GM12872 (cell line): ENCODE measurements at regions not wholly inside any gene's neighbourhood (a gene's known extent, or its start where the extent isn't known, plus 50 kb on each side); places are given as distances from the start of the nearest gene placed in this dataset.

Experiments
- TF ChIP-seq, protein P1 (sequence below): IDR thresholded peaks from 3 replicates; pipeline ENCODE4 v1.5.1; 2011; ENCODE audit warnings: low read depth, mild to moderate bottlenecking, low read length, moderate library complexity; ENCODE audit not compliant: insufficient read depth

DNA sequence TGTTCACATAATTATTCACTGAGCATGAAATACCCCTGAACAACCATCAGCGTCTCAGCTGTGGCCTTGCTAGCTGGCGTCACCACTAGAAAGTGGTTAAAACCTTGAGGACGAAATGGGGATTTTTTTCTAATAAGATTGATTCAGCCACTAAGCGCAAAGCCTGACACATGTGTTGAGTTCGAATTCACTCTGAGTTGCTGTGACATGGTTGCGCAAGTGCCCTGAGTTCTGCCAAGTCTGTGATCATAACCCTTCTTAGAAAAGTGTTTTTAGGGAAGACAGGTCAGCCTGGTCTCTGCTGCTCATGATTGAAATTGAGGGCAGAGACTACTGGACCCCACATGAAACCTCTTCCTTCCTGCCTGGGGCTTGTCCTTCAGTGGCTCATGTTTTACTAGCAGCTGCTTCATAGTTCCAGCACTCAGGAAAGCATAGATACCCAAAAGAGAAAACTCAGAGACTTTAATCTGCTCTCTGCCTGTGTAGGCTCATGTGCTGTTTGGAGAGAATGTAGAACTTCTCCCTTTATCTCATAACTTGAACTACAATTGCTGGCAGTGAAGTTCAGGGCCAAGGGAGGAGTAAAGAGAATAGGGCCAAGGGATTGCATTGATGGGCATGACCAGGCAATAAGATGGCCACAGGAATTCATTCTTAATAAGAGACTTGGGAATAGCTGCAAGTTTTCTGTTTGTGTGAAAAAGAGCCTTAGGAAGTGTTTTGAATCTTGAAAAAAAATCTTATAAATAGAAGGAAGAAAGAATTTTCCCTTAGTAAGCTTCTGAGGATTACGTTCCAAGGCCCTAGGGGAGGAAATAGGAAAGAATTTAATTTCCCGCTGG lies 66.8 kb upstream of the CXCL14 start:
- TF ChIP-seq, protein P1, sequence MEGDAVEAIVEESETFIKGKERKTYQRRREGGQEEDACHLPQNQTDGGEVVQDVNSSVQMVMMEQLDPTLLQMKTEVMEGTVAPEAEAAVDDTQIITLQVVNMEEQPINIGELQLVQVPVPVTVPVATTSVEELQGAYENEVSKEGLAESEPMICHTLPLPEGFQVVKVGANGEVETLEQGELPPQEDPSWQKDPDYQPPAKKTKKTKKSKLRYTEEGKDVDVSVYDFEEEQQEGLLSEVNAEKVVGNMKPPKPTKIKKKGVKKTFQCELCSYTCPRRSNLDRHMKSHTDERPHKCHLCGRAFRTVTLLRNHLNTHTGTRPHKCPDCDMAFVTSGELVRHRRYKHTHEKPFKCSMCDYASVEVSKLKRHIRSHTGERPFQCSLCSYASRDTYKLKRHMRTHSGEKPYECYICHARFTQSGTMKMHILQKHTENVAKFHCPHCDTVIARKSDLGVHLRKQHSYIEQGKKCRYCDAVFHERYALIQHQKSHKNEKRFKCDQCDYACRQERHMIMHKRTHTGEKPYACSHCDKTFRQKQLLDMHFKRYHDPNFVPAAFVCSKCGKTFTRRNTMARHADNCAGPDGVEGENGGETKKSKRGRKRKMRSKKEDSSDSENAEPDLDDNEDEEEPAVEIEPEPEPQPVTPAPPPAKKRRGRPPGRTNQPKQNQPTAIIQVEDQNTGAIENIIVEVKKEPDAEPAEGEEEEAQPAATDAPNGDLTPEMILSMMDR = no peak

DNA sequence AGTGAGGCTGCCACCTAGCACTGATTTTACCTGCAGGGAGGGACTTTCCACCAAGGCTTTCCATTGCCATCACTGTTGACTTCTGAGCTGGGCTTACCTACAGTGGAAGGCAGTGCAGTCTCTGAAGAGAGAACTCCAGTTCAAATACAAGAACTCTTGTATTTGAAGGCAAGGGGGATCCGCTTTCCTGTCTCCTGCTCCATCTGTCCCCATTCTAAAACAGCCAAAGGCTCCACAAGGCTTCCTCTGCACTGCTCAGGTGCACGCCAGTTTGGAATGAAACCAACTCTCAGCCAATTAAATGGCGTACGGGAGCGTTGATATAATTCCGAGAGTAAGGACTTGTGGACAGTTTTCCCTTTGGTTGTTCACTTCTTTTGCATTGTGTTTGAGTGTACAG lies 66.0 kb upstream of the CXCL14 start:
- TF ChIP-seq, protein P1 = no peak

DNA sequence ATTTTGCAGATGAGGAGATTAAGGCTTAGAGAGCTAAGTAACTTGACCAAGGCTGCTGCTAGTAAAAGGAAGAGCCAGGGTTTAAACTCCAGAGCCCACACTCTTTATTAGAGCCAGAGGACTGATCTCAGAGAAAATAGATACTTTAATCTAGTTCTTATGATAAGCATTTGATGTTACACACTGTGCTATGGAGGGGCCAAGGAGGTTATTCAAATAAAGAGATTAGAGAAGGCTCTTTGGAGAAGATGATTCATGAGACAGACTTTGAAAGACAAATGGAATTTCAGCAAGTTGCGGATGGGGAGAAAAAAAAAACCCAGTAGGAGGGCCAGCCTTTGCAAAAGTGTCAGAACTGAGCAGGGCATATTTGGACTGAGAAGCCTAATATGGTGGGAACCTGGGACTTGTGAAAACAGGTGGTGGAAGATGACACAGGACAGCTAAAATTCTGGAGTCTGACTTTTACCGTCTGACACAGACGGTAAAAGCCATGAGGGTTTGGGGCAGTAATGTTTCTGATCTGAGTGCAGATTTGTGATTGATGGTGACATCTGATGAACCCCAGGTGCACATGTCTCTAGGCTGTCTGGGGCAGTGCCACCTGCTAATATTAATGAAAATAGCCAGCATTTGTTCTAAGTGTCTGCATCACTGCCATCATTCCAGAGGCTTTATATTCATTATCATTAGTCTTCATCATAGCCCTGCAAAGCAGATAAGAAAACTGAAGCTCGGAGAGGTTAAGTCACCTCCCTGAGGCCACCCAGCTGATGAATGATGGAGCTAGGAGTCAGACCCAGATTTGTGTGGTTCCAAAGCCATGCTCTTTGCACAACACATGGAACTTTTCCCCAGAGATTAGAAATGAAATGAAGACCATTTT lies 65.3 kb upstream of the CXCL14 start:
- TF ChIP-seq, protein P1 = no peak

DNA sequence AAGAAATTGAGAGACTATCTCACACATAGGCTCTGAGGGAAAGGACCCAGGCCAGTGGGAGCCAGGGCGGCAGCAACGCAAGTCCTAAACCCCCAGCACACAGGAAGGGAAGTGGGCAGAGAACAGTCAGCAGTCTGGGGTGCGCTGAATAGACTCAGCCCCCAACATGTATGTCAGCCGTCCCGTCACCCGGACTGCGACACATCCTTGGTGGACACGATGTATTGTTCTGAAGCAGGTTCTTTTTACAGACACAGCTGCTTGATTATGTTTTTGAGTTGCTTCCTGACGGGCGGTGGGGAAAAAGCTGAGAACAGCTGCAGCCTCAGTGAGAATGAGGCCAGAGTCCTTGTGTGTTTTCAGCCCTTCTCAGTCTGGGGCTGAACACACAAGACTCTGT lies 64.1 kb upstream of the CXCL14 start:
- TF ChIP-seq, protein P1 = no peak

DNA sequence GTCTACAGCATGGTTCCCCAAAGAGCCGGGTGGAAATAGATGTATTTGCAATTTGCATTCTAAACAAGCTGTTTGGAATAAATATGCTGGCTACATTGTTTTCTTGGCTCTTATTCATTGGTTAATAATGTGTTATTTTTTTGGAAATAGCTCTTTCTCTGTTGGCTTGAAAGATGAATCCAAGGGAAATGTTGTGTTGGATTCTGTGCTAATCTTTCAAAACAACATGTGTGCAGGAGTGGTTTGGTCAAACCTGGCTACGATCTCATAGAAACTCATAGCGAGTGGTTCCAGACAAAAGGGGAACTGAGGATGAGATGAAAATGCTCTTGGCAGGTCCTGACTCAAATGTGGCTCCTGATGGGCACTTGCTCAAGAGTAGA lies 63.7 kb upstream of the CXCL14 start:
- TF ChIP-seq, protein P1 = no peak

DNA sequence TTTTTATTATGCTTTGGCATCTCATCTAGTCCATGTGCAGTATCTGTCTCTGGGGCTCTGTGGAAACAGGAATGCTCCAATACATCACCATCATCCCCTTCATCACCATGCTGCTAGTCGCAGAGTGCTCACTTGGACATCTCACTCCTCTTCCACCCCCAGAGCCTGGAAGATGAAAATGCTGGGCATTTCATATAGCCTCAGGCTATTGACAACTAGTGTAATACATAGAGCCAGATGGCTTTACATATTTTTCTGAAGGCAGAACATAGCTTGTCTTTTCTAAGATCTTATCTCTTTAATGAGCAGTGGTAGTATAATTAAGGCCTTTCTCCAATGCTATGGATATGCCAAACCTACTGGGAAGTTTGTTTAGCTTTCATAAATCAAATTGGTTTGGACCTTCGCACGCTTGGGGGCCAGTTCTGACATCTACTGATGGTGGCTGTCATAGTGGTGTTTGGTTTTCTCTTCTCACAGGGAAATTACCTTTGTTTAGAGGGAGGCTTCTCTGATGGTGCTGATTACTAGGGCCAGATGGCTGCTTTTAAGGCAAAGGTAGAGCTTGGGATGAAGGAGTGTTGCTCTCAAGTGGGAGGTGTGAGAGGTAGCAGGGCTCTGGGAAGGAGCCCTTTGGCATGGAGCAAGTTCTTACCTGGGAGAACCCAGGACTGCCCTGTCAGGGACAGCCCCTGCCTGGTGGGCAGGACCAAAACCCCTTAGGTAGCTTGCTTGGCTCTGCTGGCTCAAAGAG lies 63.1 kb upstream of the CXCL14 start:
- TF ChIP-seq, protein P1 = no peak

DNA sequence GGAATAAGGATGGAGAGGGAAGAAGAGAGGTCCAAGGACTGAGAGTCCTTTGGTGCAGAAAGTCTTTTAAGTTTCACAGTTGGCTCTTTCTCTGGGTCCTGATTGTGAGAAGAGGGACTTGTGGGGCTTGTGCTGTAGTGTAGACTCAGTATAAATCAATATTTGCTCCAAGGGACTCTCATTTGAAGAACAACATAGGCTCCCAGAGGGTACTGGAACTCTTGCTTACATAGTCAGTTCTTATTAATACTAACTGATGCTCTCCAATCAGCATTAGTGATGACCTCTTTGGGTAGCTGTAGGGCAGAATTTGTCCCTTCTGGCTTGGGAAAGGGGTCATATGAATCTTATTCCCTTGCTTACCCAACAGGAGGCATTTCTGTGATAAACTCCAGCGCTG lies 62.5 kb upstream of the CXCL14 start:
- TF ChIP-seq, protein P1 = no peak
